Brain pericyte (primary cell): ENCODE measurements at regions not wholly inside any gene's neighbourhood (a gene's known extent, or its start where the extent isn't known, plus 50 kb on each side); places are given as distances from the start of the nearest gene placed in this dataset.
"Not testable (repeated sequence)": the region's sequence is repeated elsewhere in the genome, so short reads cannot be mapped to it uniquely, and the experiment has no call there.

Source experiments
- DNase-seq: peaks from one replicate; pipeline ENCODE4 v3.0.0-alpha.2; 2012; ENCODE audit warnings: low read depth, low spot score

DNA sequence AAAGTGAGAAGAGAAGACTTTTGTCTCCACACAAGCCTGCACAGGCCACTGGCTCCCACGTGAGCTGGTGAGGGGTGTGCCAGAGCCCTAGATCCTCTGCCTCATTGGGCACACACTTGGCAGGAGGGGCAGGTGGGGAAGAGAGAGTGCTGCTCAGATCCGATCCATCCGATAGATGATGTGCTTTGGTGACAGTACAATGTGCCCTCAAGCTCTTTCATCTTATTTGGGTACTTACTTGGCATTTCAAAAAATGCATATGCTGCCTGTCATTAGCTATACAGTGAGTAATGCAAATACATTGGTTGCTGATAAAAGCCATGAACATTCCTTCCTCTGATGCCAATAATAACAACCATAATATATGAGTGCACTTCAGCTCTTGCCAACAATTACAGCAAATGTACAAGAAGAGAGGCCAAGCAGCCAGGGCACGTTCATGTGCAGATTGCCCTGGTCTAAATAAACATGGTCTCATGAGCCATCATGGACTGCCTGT lies 255.3 kb downstream of the VAPA start:
- peak; percentile 62 for DNase-seq

DNA sequence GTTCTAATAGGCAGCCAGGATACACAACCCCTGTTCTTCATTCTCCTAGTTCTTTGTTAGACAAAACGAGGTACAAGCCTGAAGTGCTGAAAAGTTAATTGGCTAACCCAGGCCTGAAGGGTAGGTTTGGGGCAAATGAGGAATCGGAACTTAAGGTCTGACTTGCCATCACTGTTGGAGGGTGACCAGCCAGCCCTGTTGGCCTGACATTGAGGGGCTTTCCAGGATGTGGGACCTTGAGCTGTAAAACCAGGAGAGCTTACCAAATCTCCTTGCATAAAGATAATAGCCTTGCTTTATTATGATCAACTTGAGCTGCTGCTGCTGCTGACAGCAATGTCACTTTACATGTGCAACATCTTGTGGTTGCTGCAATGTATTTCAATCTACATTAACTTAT lies 256.0 kb downstream of the VAPA start:
- no peak for DNase-seq

DNA sequence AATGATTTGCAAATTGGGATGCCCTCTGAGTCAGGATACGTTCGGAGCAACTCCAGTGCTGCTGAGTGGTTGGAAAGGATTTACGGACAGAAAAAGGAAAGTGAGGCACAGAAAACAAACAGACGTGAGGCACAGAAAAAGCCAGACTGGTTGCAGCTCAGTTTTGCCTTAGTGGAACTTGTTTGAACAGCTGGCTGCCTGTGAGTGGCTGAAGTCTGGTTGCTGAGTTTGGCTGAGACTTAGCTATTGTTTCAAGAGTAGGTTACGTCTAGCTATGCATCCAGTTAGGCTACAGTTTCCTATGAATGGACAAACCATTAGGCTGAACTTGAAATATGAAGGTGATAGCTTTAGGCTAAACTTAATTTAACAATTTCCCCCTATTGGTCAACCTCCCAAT lies 256.6 kb downstream of the VAPA start:
- no peak for DNase-seq

DNA sequence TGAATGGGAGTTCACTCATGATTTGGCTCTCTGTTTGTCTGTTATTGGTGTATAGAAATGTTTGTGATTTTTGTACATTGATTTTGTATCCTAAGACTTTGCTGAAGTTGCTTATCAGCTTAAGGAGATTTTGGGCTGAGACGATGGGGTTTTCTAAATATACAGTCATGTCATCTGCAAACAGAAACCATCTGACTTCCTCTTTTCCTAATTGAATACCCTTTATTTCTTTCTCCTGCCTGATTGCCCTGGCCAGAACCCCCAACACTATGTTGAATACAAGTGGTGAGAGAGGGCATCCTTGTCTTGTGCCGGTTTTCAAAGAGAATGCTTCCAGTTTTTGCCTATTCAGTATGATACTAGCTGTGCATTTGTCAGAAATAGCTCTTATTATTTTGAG lies 261.5 kb downstream of the VAPA start:
- DNase-seq: not testable (repeated sequence)

DNA sequence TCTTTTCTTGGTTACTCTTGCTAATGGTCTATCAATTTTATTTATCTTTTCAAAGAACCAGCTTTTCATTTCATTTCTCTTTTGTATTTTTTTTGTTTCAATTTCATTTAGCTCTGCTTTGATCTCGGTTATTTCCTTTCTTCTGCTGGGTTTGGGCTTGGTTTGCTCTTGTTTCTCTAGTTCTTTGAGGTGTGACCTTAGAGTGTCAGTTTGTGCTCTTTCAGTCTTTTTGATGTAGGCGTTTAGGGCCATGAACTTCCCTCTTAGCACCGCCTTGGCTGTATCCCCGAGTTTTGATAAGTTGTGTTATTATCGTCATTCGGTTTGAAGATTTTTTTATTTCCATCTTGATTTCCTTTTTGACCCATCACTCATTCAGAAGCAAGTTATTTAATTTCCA lies 265.5 kb downstream of the VAPA start:
- not testable (repeated sequence) for DNase-seq

DNA sequence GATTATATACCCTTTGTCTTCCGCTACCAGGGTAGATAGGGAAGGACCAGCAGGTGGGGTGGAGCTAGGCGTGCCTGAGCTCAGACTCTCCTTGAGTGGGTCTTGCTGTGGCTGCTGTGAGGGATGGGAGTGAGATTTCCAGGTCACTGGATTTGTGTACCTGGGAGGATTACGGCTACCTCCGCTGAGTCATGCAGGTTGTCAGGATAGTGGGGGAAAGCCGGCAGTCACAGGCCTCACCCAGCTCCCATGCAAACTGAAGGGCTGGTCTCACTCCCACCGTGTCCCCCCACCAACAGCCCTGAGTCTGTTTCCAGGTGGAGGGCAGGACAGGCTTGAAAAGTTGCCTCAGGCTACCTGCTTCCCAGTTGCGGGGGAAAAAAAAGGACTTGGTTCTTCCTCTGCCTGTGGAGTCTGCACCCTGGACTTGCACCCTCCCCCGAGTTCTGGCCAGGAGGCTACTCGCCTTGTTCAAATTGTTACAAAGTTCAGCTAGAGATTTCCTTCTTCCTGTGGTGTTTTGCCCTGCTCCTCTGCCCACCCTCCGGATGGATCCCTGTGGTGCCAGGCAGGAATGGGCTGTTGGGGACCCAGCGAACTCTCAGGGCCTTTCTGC lies 268.3 kb downstream of the VAPA start:
- no peak for DNase-seq

DNA sequence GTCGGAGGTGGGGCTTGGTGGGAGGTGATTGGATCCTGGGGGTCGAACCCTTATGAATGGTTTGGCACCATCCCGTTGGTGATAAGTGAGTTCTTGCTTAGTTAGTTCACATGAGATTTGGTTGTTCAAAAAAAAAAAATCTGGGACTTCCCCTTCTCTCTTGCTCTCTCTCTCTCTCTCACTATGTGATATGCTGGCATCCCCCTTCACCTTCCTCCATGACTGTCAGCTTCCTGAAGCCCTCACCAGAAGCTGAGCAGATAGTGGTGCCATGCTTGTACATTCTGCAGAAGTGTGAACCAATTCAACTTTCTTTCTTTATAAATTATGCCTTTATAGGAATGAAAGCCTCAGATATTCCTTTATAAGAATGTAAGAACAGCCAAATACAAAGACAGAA lies 269.7 kb upstream of the APCDD1 start:
- no peak for DNase-seq

DNA sequence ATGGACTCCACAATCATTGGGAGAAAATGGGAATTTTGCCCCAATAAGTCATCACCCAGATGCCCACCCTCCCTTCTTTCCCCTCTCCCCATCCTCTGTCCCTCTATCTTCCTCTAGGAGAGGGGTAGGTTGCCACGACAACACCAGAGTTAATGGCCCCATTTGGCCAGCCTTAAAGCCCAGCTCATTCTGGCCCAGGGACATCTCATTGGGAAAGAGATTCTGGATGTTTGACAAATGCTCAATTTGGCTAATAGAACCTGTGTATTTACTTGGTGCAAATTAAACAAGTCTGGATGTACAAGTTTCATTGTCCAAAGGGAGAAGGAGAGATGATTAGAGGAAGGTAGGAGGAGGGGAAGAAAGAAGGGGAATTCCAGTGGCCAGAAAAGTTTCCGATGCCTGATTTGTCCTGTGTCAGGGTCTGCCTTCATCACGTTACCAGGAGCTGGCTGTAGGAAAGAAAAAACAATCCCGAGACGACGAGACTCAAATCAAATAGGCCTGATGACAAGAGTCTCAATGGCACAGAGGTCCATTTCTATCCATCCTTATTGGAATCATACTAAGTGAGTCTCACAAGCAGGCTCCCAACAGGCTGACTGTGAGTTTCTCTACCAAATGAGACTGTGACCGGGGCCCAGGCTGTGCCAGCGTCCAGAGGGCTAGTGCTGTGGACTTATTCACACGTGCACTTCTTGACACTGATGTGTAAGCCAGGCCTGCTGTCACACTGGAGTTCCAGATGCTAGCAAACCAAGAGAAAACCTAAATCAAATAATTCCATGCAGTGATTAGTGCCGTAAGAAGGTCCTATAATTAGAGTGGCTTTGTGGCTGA lies 265.2 kb upstream of the APCDD1 start:
- DNase-seq: no peak

DNA sequence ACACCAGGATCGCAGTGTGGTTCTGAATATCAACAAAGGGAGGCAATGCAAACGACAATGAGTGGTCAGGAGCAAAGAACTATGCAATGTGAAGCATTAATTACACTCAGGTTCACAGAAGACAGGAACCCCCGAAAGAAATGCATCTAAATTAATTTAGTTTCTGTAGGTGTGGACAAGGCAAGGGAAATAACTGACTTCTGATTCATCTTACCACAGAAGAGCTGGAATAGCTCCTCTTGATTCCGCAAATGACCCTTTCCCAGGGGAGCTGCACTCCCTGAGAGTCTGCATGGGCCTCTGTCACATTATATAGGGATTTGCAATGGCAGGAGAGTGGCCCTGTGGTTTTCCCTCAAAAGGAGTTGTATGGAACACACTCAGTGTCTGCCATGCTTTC lies 263.9 kb upstream of the APCDD1 start:
- DNase-seq: no peak

DNA sequence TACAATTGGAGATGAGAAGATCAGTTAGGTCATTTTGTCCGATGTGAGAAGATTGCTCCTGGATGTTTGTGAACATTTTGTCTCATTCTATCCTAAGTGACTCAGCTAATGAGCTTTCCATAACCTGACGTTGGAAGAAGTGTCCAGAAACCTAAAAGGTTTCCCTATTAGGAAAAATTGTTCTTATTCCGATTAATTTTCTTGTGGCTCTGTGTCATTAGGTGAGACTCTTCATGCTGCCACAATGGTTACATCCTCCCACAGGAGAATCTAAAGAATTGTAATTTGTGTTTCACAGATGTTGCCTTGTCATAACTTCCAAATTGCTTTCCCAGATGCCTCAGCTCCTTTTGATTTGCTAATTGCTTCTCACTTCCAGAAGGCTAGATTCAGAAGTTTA lies 261.0 kb upstream of the APCDD1 start:
- no peak for DNase-seq

DNA sequence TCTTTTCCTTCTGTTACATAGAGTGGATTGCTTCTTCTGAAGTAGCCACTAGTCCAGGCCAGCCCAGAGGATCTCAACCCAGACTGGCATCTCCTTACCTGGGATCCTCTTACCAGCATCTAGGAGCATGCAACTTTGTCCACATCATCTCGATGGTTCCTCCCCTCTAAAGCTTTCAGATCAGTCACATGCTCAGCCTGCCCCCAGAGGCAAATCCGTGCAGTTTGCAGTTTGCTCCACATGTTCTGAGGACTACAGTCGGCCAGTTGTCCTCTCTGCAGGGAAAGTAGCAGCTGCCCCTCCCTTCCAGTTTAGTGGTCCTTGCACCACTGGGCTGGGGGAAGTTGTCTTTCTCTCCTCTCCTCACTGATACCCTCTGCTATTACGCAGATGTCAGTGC lies 259.8 kb upstream of the APCDD1 start:
- no peak for DNase-seq

DNA sequence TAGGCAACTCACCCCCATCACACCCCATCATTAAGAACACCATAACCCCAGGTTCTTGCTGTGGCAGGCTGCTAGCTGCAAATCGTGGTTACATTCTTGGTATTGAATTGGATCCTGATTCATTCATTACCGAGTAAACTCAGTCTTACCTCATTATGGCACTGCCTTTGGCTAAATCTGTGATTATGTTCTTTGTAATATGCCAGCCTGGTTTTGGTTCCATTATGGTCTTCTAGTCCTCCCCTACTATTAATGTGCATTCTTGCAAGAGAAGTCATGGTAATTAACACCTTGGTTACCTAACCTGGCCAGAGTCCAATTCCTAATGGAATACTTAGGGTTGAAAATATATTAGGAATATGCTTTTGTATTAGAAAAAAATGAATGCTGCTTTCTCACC lies 258.9 kb upstream of the APCDD1 start:
- no peak for DNase-seq

DNA sequence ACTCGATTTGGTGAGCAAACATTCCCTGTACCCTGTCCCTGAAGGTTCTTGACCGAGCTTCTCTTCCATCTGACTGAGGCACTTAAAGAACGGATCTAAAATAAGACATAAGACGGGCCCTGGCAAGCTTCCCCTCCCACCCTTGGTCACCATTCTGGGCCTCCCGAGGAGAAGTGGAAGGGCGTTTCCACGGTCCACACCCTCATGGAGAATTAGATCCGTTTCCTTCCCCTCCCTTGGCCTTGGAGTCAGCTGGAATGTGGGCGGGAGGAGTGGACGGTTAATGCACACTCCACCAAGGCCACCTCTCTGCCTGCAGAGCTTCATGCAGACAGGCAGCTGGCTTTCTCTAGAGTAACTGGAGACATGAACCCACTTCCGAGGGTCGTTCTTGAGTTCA lies 257.3 kb upstream of the APCDD1 start:
- no peak for DNase-seq

DNA sequence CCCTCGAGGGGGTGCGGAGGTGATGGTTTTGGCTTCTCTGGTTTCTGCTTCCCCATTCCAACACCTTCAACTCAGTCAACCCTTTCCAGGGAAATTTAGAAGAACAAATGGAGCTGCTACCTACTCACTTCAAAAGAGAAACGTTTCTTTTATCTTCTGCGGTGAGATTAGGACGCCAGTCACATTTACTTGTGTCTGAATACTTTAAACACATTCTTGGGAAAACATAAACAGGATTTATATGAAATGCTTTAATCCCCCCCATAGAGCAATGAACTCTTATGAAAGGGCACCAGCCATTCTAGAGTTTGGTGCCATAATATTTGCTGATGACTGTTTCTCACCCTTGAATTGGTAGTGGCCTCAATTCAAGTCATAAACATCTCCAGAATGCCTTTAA lies 253.2 kb upstream of the APCDD1 start:
- DNase-seq: no peak

DNA sequence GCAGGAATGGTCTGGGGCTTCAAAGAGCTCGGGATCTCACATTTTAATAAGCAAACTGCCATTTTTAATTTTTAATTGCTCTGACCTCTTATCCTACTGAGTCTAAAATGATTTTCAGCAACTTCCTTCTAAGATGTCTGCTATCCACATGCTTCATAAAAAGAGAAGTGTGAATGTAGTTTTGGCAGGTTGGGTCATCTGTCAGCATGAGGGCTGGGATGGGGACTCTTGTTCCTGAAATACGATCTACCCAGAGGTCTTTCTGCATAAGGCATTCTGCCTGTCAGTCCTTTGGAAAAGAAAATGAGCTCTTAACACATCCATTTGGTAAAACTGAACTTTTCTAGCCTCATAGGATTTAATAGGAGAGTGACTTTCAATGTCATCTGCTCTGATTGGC lies 252.8 kb upstream of the APCDD1 start:
- no peak for DNase-seq

DNA sequence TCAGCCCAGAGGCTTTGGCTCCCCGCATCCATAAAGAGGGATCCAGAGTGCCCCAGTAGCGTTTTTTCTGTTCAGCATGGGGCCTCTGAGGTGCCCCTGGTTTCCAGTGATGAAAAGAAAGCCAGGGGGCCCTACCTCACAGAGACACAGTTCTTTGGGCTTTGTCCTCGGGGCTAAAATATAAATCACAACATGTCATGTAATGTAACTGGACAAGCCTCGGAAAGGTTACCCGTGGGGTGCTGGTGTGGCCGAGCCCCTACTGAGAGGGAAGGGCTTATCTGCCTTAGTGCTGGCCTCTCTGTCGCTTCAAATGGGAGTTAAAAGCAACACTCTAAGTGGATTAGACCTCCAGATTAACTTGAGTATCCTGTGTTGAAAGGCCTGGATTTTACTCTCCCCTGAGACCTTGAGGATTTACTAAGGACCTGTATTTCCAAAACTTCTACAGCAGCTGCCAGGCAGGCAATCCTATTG lies 251.6 kb upstream of the APCDD1 start:
- no peak for DNase-seq

DNA sequence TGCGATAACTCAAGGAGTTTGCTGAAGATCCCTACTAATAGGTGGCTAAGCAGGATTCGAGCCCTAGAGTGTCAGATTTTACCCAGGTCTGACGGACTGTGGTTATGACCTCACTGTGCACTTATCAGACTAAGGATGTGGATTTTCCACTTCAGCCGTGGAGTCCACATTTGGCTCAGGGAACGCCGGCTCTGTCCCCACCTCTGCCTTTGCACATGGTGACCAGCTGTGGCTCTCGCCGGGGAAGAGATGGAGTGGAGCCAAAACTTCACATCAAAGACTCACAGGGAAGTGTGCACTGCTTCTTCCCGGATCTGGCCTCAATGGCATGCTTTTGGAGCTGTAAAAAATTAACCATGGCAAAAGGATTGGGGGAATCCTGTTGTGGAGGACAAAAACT lies 249.3 kb upstream of the APCDD1 start:
- no peak for DNase-seq

DNA sequence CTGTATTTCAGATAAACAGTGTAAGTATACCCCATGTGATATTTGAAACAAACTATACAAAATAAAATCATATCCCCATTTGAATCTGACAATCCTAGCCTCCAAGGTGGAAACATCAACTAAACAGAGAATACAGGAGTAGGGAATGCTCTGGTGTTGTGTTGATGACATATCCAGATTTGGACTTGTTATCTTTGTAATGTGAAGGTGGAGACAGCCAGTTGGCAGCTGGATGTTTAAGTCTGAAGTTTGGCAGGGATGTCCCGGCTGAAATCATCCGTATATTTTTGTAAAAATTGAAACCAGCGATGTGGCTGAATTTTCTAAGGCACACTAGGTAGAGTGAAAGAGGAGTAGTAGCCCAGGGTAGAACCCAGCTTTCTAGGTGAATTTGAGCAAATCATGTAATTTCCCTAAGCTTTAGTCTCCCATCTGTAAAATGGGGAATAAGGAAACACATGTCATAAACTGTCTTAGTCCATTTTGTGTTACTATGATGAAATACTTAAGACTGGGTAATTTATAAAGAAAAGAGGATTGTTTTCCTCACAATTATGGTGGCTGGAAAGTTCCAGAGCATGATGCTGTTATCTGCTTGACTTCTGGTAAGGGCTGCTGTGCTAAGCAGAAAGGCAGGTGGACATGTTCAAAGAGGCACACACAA lies 246.6 kb upstream of the APCDD1 start:
- no peak for DNase-seq

DNA sequence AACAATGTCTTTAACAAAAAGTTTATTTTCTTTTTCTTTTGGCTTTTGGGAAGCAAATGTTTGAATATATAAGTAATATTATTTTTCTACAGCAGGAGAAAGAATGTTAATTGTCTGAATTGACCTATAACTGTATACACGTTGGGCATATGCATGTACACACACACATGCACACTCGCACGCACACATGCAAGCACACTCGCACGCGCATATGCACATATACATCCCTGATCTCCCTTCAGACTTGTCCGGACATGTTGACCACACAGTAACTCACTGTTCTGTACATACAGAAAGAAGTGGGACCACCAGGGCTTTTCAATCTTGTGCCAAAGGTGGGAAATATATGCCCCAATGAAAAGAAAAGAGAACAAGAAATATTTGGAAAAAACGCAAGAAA lies 245.1 kb upstream of the APCDD1 start:
- no peak for DNase-seq

DNA sequence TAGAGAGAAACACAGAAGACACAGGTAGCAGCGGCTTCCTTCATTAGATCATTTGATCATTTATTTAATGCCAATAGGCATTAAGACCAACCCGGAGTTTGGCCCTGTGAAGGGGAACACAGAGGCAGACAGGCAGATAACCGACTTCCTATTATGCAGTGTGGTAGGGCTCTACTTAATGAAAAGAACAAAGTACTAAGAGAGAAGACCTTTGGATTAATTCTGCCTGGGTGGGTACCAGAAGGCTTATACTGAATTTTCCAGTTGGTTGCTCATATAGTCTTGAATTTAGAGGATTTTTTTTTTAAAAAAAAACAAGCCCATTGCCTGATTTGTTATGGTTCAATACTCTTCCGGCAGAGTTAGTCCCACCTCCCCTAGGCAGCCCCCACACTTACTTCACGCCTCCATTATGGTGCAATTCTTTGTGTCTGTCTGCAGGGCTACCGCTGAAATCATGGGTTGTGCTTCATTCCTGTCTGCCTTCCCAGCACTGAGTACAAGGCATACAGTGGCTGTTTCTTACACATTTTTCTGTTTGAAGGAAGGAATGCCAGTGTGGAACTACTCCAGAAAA lies 244.3 kb upstream of the APCDD1 start:
- no peak for DNase-seq

DNA sequence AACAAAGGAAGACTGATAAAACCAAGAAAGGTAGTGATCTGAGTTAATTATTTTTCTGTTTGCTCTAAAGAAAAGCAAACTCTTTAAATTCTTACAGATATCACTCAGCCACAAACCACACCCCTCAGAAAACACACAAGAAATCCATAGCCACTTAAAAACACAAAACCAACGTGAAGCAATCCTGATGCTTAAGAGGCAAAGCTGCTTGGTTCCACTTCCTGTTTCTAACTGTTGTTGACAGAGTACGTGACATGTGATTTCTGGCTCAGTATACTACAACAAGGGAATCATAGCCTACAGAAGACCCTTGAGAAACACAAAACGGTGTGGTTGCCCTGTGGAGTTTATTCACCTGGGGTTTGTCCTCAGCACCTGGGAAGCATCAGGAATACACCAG lies 240.9 kb upstream of the APCDD1 start:
- DNase-seq: no peak

DNA sequence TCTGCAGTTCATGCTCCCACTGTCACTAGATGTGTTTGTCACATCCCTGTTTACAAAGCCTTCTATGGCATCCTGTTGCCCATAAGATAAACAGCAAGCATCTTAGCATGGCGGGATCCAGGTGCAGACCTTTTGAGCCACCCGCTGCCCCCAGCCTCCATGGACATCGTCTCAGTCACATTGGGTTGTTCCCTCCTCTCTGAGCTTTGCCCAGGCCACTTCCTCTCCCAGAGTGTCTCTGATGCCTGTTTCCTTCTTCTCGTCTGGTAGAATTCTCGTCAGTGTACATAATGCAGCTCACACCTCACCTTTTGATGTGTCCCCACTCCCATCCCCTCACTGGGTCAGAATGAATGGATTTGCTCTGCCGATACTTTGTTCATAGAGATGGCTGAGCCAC lies 239.0 kb upstream of the APCDD1 start:
- DNase-seq: no peak
